ENCODE measurements at regions not wholly inside any gene's neighbourhood (a gene's known extent, or its start where the extent isn't known, plus 50 kb on each side); places are given as distances from the start of the nearest gene placed in this dataset.
A peak's percentile ranks its signal among the peaks of the same experiment; 100 is the strongest.

DNA sequence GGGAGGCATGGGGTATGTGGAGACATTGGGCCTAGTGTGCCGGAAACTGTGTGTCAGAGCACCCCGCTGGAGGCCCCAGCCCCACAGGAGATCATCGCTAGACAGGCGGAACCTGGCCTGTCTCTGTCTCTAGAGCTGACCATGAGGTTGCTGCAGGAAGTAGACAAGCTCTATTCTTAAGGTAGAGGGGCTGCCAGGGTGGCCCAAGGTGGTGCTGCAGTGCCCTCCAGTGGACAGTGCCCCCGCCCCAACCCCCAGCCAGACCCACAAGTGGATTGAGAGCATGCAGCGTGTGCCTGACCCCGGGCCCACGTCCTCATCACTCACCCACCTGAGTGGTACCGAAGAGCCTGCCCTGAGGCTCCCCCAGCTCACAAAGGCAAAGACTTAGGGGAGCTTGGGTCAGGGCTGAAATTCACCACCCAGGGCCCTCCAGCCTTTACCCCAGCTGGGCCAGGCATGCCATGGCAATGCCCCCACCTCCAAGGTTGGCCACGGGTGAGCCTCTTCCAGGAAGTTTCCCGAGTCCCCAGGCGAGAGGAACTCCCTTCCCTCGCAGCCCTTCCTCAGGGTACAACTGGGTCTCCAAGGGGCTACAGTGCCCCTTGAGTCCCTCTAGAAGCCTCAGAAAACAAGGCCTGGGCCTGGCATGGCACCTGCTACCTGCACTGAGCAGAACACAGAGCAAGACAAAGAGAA, 155.0 kb downstream of the TTC32 start:
- TF ChIP-seq, protein P1, sequence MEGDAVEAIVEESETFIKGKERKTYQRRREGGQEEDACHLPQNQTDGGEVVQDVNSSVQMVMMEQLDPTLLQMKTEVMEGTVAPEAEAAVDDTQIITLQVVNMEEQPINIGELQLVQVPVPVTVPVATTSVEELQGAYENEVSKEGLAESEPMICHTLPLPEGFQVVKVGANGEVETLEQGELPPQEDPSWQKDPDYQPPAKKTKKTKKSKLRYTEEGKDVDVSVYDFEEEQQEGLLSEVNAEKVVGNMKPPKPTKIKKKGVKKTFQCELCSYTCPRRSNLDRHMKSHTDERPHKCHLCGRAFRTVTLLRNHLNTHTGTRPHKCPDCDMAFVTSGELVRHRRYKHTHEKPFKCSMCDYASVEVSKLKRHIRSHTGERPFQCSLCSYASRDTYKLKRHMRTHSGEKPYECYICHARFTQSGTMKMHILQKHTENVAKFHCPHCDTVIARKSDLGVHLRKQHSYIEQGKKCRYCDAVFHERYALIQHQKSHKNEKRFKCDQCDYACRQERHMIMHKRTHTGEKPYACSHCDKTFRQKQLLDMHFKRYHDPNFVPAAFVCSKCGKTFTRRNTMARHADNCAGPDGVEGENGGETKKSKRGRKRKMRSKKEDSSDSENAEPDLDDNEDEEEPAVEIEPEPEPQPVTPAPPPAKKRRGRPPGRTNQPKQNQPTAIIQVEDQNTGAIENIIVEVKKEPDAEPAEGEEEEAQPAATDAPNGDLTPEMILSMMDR (CRISPR knock-in tag; IDR thresholded peaks at IDR 0.05): peak; percentile 79
- TF ChIP-seq EHMT2 (IDR thresholded peaks at IDR 0.05; ENCODE audit: borderline replicate concordance, low read depth, low read length) (no peak), ZNF547 (CRISPR knock-in tag; IDR thresholded peaks at IDR 0.05) (no peak), TARDBP (CRISPR knock-in tag; IDR thresholded peaks at IDR 0.05) (no peak)

Measured in HepG2 (cell line).